Sigmoid colon (tissue), 3 donors: ENCODE measurements at regions not wholly inside any gene's neighbourhood (a gene's known extent, or its start where the extent isn't known, plus 50 kb on each side); places are given as distances from the start of the nearest gene placed in this dataset.

ENCODE experiments used
- POLR2A ChIP-seq, 2 donors: fragments of 450-650 bp; IDR thresholded peaks; one replicate each; pipeline ENCODE4 v1.6.1; 2016; ENCODE audit warnings: antibody characterized with exemption in 2 of 2, mild to moderate bottlenecking in 2 of 2, moderate library complexity in 2 of 2
- TF ChIP-seq, protein P1 (sequence below), 4 experiments: fragments of 450-650 bp in 3 of 4; fragments of 200-600 bp in 1 of 4; IDR thresholded peaks; one replicate each; pipeline ENCODE4 v1.5.1; 2016 to 2019; ENCODE audit warnings: antibody characterized with exemption in 4 of 4, mild to moderate bottlenecking in 3 of 4, moderate library complexity in 2 of 4

- TF ChIP-seq, protein P1, sequence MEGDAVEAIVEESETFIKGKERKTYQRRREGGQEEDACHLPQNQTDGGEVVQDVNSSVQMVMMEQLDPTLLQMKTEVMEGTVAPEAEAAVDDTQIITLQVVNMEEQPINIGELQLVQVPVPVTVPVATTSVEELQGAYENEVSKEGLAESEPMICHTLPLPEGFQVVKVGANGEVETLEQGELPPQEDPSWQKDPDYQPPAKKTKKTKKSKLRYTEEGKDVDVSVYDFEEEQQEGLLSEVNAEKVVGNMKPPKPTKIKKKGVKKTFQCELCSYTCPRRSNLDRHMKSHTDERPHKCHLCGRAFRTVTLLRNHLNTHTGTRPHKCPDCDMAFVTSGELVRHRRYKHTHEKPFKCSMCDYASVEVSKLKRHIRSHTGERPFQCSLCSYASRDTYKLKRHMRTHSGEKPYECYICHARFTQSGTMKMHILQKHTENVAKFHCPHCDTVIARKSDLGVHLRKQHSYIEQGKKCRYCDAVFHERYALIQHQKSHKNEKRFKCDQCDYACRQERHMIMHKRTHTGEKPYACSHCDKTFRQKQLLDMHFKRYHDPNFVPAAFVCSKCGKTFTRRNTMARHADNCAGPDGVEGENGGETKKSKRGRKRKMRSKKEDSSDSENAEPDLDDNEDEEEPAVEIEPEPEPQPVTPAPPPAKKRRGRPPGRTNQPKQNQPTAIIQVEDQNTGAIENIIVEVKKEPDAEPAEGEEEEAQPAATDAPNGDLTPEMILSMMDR (IDR thresholded peaks at IDR 0.05), result no peak
- no peak for TF ChIP-seq POLR2A (IDR thresholded peaks at IDR 0.05)
Observed at GRCh38 chr13:63190742-63191141, 1775.1 kb upstream of the PCDH20 start.
